Stimulated activated CD8-positive, alpha-beta memory T cell treated with anti-CD3 and anti-CD28 coated beads, Interleukin-2, amount 100 ng/mL, for 1 hour (primary cell): ENCODE measurements at regions not wholly inside any gene's neighbourhood (a gene's known extent, or its start where the extent isn't known, plus 50 kb on each side); places are given as distances from the start of the nearest gene placed in this dataset.

ENCODE experiments used
- DNase-seq, 2 donors: peaks; one replicate each; pipeline ENCODE4 v3.0.0-alpha.2; 2020; ENCODE audit warnings: low read depth in 2 of 2

DNA sequence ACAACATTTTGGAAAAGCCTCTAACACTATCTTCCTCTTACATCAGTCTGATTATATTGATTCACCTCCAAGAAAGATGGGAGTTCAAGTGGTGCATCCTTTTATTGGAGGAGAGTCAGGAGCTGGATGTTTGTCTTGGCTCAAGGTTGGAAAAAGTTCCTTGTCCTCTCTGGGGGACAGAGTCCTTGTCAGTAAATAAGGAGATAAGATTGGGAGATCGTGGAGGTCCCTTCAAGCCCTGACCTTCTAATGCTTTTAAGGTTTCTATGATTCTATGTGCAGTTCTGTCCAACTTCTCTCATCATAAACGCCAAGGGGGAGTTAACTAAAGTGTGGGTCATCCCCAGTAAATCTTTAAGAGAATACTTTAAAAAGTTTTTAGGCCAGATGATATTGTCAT is 60.9 kb upstream of the CCBE1 start:
- no peak for DNase-seq

DNA sequence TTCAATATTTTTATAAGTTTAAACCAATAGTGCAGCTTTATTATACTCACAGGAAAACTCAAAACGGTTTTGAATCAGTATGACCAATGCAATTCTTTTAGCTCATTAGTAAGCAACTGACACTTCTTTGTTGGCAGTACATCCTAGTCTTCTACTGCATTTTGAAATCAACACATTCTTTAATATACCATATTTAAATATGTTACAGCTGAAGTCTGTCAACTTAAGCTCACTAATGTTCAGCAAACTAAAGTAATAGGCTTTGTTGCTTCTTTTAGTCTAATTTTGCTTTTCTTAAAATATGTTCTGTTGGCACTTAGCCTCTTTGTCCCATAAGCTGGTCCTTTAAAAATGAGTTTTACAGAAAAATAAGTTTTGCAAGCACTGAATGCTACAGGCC is 55.4 kb upstream of the CCBE1 start:
- no peak for DNase-seq

DNA sequence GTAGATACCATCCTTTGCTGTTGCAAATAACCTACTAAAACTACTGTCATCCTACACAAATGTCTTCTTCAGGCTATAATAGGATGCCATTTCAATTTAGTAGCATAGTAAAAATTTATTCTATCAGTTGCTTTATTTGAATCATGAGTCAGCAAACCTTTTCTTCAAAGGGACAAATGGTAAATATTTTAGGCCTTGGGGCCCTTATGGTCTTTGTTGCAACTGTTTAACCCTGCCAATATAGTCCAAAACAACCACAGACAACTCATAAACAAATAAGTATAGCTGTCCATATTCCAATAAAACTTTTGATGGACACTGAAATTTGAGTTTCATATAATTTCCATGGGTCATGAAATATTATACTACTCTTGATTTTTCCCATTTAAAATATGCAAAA is 54.0 kb upstream of the CCBE1 start:
- no peak for DNase-seq

DNA sequence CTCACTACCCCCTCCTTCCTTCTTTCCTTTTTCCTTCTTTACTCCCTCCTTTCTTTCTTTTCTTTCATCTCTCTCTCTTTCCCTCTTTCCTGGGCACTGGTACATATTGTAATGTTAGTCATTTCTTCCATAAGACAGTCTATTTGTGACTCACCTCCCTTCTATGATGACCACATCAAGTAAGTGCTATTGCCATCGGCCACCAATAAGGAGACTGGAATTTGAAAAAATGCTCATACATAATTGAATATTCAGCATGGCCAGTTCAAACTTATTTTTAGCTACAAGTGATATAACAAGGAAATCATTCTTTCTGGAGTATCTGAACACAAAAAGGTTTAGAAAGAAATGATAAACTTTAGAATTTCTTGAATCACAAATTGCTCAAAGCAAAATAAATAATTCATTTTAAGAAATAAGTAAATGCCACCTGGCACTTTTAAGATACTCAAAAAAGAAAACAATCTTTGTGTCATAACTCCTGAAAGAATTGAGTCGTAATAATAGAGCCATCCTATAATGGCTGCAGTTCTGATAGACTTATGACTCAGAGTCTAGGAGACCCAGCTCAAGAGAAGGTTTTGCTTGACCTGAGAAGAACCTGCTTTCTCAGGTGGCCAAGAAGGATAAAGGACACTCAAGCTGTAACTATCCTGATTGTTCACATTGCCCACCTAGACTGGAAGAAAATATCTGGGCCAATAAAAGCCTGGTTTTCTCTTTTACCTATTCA is 51.6 kb upstream of the CCBE1 start:
- DNase-seq = no peak
